HG02943 (cell line): ENCODE measurements at regions not wholly inside any gene's neighbourhood (a gene's known extent, or its start where the extent isn't known, plus 50 kb on each side); places are given as distances from the start of the nearest gene placed in this dataset.

Experiments
- ATAC-seq: cut with Tn5 transposase; IDR thresholded peaks from one replicate; pipeline ENCODE4 v1.9.1; 2021; ENCODE audit warnings: mild to moderate bottlenecking, low read depth, moderate library complexity; ENCODE audit not compliant: unreplicated experiment

GRCh38 chr10:88161070-88161469, 297.6 kb downstream of the PTEN start:
- no peak for ATAC-seq

GRCh38 chr10:88161756-88162155, 298.3 kb downstream of the PTEN start:
- ATAC-seq: no peak

GRCh38 chr10:88162852-88163251, 299.4 kb downstream of the PTEN start:
- no peak for ATAC-seq

GRCh38 chr10:88163572-88163971, 300.1 kb downstream of the PTEN start:
- no peak for ATAC-seq

GRCh38 chr10:88164471-88164870, 301.0 kb downstream of the PTEN start:
- ATAC-seq: no peak

GRCh38 chr10:88165849-88166271, 302.4 kb downstream of the PTEN start:
- no peak for ATAC-seq

- ATAC-seq: no peak
Observed at GRCh38 chr10:88168171-88169036, 305.0 kb downstream of the PTEN start.

- ATAC-seq: no peak
Observed at GRCh38 chr10:88169037-88169319, 305.6 kb downstream of the PTEN start.

GRCh38 chr10:88170628-88171027, 307.2 kb downstream of the PTEN start:
- ATAC-seq: no peak

GRCh38 chr10:88172159-88172558, 308.7 kb downstream of the PTEN start:
- no peak for ATAC-seq

- no peak for ATAC-seq
Observed at GRCh38 chr10:88174391-88174790, 311.0 kb downstream of the PTEN start.

- no peak for ATAC-seq
Observed at GRCh38 chr10:88178758-88179157, 315.3 kb downstream of the PTEN start.

GRCh38 chr10:88179831-88180230, 316.4 kb downstream of the PTEN start:
- ATAC-seq: no peak

GRCh38 chr10:88181902-88182600, 318.6 kb downstream of the PTEN start:
- ATAC-seq: no peak

- no peak for ATAC-seq
Observed at GRCh38 chr10:88182601-88182930, 319.1 kb downstream of the PTEN start.

- no peak for ATAC-seq
Observed at GRCh38 chr10:88184543-88185297, 321.3 kb downstream of the PTEN start.

GRCh38 chr10:88185830-88186229, 322.4 kb downstream of the PTEN start:
- no peak for ATAC-seq

- ATAC-seq: no peak
Observed at GRCh38 chr10:88186335-88186734, 322.9 kb downstream of the PTEN start.

- ATAC-seq: no peak
Observed at GRCh38 chr10:88187472-88187871, 324.0 kb downstream of the PTEN start.

- no peak for ATAC-seq
Observed at GRCh38 chr10:88190123-88190522, 326.7 kb downstream of the PTEN start.

GRCh38 chr10:88190540-88191235, 327.3 kb downstream of the PTEN start:
- no peak for ATAC-seq
